22Rv1 (cell line): ENCODE measurements at regions not wholly inside any gene's neighbourhood (a gene's known extent, or its start where the extent isn't known, plus 50 kb on each side); places are given as distances from the start of the nearest gene placed in this dataset.
"Not testable (repeated sequence)": the region's sequence is repeated elsewhere in the genome, so short reads cannot be mapped to it uniquely, and the experiment has no call there.

Experiments
- CTCF ChIP-seq: fragments of 450-650 bp; IDR thresholded peaks from 2 replicates; pipeline ENCODE4 v1.5.1; 2017; ENCODE audit warnings: mild to moderate bottlenecking
- ZFX ChIP-seq: fragments of 450-650 bp; IDR thresholded peaks from 2 replicates; pipeline ENCODE4 v1.6.1; 2017; ENCODE audit warnings: antibody characterized with exemption, borderline replicate concordance

DNA sequence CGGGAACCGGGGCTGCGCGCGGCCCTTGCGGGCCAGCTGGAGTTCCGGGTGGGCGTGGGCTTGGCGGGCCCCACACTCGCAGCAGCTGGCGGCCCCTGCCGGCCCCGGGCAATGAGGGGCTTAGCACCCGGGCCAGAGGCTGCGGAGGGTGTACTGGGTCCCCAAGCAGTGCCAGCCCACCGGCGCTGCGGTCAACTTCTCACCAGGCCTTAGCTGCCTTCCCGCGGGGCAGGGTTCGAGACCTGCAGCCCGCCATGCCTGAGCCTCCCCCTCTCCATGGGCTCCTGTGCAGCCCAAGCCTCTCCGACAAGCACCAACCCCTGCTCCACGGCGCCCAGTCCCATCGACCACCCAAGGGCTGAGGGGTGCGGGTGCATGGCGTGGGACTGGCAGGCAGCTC lies 704.4 kb upstream of the FRG1 start:
- TF ChIP-seq CTCF, ZFX: not testable (repeated sequence)
